Osteocyte (in vitro differentiated cells): ENCODE measurements at regions not wholly inside any gene's neighbourhood (a gene's known extent, or its start where the extent isn't known, plus 50 kb on each side); places are given as distances from the start of the nearest gene placed in this dataset.

ENCODE experiments used
- DNase-seq: peaks from one replicate; pipeline ENCODE4 v3.0.0; 2021; ENCODE audit warnings: mixed read lengths; ENCODE audit not compliant: unreplicated experiment; ENCODE audit errors: extremely low spot score
- H3K27ac Mint-ChIP-seq: one replicate; pipeline ENCODE4 v1.8.0; 2021; ENCODE audit warnings: mild to moderate bottlenecking, mixed read lengths; ENCODE audit not compliant: unreplicated experiment
- H3K27me3 Mint-ChIP-seq: one replicate; pipeline ENCODE4 v1.8.0; 2021; ENCODE audit warnings: mixed read lengths; ENCODE audit not compliant: unreplicated experiment
- H3K36me3 Mint-ChIP-seq: one replicate; pipeline ENCODE4 v1.8.0; 2021; ENCODE audit warnings: mixed read lengths; ENCODE audit not compliant: unreplicated experiment
- H3K4me1 Mint-ChIP-seq: one replicate; pipeline ENCODE4 v1.8.0; 2021; ENCODE audit warnings: mixed read lengths; ENCODE audit not compliant: unreplicated experiment
- H3K4me3 Mint-ChIP-seq: one replicate; pipeline ENCODE4 v1.8.0; 2021; ENCODE audit warnings: mild to moderate bottlenecking, moderate library complexity, mixed read lengths; ENCODE audit not compliant: unreplicated experiment
- H3K9me3 Mint-ChIP-seq: one replicate; pipeline ENCODE4 v1.8.0; 2021; ENCODE audit warnings: mixed read lengths; ENCODE audit not compliant: unreplicated experiment
- TF ChIP-seq, protein P1 (sequence below): fragments of 200-600 bp; sonication (generic); IDR thresholded peaks from 2 replicates; pipeline ENCODE4 v1.5.0; 2021; ENCODE audit warnings: antibody characterized with exemption, mild to moderate bottlenecking, moderate library complexity

GRCh38 chr7:113636727-113637421, 281.9 kb downstream of the PPP1R3A start:
- no peaks in the 10 kb centered on the region for H3K36me3 Mint-ChIP-seq
- no peaks in the 10 kb centered on the region for H3K9me3 Mint-ChIP-seq
- no peak overlapping the region for H3K4me3 Mint-ChIP-seq
- no peak for DNase-seq
- TF ChIP-seq, protein P1, sequence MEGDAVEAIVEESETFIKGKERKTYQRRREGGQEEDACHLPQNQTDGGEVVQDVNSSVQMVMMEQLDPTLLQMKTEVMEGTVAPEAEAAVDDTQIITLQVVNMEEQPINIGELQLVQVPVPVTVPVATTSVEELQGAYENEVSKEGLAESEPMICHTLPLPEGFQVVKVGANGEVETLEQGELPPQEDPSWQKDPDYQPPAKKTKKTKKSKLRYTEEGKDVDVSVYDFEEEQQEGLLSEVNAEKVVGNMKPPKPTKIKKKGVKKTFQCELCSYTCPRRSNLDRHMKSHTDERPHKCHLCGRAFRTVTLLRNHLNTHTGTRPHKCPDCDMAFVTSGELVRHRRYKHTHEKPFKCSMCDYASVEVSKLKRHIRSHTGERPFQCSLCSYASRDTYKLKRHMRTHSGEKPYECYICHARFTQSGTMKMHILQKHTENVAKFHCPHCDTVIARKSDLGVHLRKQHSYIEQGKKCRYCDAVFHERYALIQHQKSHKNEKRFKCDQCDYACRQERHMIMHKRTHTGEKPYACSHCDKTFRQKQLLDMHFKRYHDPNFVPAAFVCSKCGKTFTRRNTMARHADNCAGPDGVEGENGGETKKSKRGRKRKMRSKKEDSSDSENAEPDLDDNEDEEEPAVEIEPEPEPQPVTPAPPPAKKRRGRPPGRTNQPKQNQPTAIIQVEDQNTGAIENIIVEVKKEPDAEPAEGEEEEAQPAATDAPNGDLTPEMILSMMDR: no peak
- peaks cover 16% of the 10 kb centered on the region for H3K27me3 Mint-ChIP-seq
- no peaks in the 10 kb centered on the region for H3K4me1 Mint-ChIP-seq
- no peak overlapping the region for H3K27ac Mint-ChIP-seq

GRCh38 chr7:113635492-113635891, 283.3 kb downstream of the PPP1R3A start:
- Mint-ChIP-seq H3K4me1 (no peaks in the 10 kb centered on the region), H3K27ac (no peak overlapping the region), H3K27me3 (peaks cover 17% of the 10 kb centered on the region), H3K9me3 (no peaks in the 10 kb centered on the region), H3K36me3 (no peaks in the 10 kb centered on the region), H3K4me3 (no peak overlapping the region)
- TF ChIP-seq, protein P1: no peak
- no peak for DNase-seq

- DNase-seq: no peak
- Mint-ChIP-seq H3K36me3 (no peaks in the 10 kb centered on the region), H3K27ac (no peak overlapping the region), H3K4me3 (no peak overlapping the region), H3K9me3 (no peaks in the 10 kb centered on the region), H3K27me3 (peaks cover 17% of the 10 kb centered on the region), H3K4me1 (no peaks in the 10 kb centered on the region)
- TF ChIP-seq, protein P1: no peak
Measured at GRCh38 chr7:113633073-113633472, 285.7 kb downstream of the PPP1R3A start.

DNA sequence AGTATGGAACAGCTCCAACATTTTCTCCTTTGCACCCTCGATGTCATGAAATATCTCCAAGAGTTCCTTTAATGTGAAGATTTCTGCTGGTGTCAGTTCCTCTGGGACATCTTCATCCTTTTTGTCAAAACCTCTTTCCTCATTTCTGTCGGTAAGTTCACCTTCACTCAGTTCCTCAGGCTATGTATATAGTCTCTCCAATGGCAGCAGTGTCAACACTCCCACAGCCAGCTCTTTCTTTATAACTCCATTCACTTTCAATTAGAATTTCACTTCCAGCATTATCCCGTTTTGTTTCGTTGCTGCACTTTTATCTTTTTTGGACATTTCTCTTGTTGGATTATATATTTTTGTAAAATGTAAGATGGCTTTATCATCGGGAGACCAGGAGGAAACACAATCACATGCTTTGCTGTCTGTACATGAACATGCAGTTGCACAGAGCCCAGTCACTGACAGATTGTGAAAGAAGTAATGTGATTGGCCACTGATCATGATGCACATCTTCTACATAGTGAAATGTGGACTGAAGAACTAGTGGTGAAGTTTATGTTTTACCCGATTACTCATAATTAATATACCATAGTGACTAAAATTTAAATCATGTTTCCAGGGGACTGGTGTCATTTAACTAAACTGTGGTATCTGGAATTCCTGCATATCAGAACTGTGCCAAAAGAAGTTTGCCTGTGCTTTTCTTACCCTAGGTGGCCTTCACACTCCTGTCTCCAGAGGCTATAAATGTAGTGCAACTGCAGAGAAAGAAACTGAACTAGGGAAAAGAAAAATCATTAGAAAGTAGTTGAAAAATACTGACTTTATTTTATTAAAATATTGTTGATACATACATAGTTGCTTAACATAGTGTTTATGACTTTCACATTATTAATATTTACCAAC, 289.6 kb downstream of the PPP1R3A start:
- TF ChIP-seq, protein P1: no peak
- Mint-ChIP-seq H3K27ac (no peak overlapping the region), H3K9me3 (no peaks in the 10 kb centered on the region), H3K4me1 (no peaks in the 10 kb centered on the region), H3K27me3 (peaks cover 15% of the 10 kb centered on the region), H3K36me3 (no peaks in the 10 kb centered on the region), H3K4me3 (no peak overlapping the region)
- no peak for DNase-seq

DNA sequence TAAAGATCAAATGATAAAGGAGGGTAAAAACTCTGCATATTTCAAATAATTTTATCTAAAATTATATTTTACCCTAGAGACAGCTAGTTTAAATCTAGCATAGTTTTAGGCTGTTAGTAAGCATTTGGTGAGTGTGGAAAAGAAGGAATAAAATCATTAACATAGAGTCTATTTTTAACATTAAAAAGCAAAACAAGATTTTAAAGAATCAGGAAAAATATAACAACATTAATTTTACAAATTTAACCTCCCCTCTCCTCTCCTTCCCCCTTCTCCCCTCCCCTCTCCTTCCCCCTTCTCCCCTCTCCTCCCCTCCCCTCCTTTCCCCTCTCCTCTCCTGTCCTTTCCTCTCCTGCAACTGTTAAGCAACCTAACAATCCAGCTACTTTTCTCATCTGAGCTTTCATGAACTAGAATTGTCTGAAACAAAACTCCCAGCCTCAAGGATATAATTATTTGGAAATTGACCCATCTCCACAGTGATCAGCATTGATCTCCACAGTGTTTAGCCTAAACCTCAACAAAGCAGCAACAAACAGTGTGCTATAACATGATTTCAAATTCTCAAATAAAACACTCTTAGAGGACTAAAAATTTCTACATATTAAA, 293.2 kb downstream of the PPP1R3A start:
- H3K4me3 Mint-ChIP-seq: no peak overlapping the region
- DNase-seq: no peak
- peaks cover 17% of the 10 kb centered on the region for H3K9me3 Mint-ChIP-seq
- no peak overlapping the region for H3K27ac Mint-ChIP-seq
- TF ChIP-seq, protein P1: no peak
- no peaks in the 10 kb centered on the region for H3K36me3 Mint-ChIP-seq
- H3K4me1 Mint-ChIP-seq: no peaks in the 10 kb centered on the region
- H3K27me3 Mint-ChIP-seq: peaks cover 11% of the 10 kb centered on the region
